ENCODE measurements at regions not wholly inside any gene's neighbourhood (a gene's known extent, or its start where the extent isn't known, plus 50 kb on each side); places are given as distances from the start of the nearest gene placed in this dataset.

DNA sequence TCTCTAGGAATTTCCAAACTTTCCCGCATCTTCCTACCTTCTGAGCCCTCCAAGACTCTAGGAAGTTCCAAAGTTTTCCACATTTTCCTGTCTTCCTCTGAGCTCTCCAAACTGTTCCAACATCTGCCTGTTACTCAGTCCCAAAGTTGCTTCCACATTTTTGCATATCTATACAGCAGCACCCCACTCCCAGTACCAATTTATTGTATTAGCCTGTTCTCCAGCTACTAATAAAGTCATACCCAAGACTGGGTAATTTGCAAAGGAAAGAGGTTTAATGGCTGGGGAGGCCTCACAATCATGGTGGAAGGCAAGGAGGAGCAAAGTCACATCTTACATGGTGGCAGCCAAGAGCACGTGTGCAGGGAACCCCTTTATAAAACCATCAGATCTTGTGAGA lies 82.9 kb upstream of the DSCAM start:
- TF ChIP-seq, protein P1, sequence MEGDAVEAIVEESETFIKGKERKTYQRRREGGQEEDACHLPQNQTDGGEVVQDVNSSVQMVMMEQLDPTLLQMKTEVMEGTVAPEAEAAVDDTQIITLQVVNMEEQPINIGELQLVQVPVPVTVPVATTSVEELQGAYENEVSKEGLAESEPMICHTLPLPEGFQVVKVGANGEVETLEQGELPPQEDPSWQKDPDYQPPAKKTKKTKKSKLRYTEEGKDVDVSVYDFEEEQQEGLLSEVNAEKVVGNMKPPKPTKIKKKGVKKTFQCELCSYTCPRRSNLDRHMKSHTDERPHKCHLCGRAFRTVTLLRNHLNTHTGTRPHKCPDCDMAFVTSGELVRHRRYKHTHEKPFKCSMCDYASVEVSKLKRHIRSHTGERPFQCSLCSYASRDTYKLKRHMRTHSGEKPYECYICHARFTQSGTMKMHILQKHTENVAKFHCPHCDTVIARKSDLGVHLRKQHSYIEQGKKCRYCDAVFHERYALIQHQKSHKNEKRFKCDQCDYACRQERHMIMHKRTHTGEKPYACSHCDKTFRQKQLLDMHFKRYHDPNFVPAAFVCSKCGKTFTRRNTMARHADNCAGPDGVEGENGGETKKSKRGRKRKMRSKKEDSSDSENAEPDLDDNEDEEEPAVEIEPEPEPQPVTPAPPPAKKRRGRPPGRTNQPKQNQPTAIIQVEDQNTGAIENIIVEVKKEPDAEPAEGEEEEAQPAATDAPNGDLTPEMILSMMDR (IDR thresholded peaks at IDR 0.05): no peak
- TF ChIP-seq ZFX (IDR thresholded peaks at IDR 0.05; ENCODE audit: borderline replicate concordance): no peak

Measured in 22Rv1 (cell line).